ENCODE measurements at regions not wholly inside any gene's neighbourhood (a gene's known extent, or its start where the extent isn't known, plus 50 kb on each side); places are given as distances from the start of the nearest gene placed in this dataset.
A peak's percentile ranks its signal among the peaks of the same experiment; 100 is the strongest.

DNA sequence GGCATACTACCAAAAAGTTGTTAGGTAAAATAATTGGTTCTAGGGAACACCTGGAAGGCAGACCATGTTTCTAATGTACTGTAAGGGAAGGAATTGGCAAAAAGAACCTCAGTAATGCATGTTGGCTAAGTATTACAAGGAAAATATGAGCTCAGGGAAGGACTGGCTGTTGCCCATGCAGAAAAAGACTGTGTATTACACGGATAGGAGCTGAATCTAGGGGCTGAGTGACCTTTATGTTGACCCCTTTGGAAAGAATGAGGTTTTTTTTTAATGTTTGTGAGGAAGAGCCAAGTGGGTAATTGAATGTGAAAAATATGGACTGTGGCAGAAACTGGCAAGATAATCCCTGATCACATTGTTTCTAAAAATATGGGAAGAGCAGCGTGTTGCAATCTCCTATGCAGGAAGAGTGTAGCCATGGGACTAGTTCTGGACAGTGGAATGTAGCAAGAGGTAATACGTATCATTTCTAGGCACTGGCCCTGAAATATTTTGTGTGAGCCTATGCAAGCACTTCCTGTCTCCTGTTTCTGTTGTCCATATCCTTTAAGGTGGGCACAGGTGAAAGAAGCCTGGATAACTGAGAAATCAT is 95.1 kb upstream of the CNTNAP4 start:
- in situ Hi-C loops (cut with HindIII; ENCODE audit: low sequenced_read_pairs) = no loop called here
- no peak for DNase-seq (ENCODE audit: low read depth)
- TF ChIP-seq CTCF (IDR thresholded peaks at IDR 0.05; ENCODE audit: low read depth, low read length, missing control alignments) = no peak
- H3K4me3 ChIP-seq (ENCODE audit: low read depth, low read length) = no peak overlapping the region

- in situ Hi-C loops (cut with HindIII; ENCODE audit: low sequenced_read_pairs) = no loop called here
- DNase-seq (ENCODE audit: low read depth) = no peak
- no peak for TF ChIP-seq CTCF (IDR thresholded peaks at IDR 0.05; ENCODE audit: low read depth, low read length, missing control alignments)
- no peak overlapping the region for H3K4me3 ChIP-seq (ENCODE audit: low read depth, low read length)
These were observed 93.6 kb upstream of the CNTNAP4 start for GRCh38 chr16:76183647-76184046.

DNA sequence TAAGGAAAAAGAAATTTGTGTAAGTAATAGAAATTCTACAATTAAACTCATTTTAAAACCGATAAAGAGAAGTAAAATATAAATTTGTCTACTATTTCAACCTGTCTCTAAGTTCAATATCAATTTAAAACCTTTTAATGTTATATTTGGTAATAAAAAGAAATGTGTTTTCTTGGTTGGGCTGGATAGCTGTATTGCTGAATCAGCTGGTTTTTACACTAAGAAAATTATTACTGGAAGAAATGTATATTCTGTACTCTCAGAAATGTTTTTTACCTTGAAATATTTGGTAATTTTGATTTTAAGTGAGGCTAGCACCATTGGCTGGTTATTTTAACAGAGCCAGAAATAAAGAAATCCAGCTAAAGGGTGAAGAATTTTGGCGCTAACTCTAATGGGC is 87.1 kb upstream of the CNTNAP4 start:
- no peak for DNase-seq (ENCODE audit: low read depth)
- TF ChIP-seq CTCF (IDR thresholded peaks at IDR 0.05; ENCODE audit: low read depth, low read length, missing control alignments) = no peak
- no peak overlapping the region for H3K4me3 ChIP-seq (ENCODE audit: low read depth, low read length)
- in situ Hi-C loops (cut with HindIII; ENCODE audit: low sequenced_read_pairs) = no loop called here

DNA sequence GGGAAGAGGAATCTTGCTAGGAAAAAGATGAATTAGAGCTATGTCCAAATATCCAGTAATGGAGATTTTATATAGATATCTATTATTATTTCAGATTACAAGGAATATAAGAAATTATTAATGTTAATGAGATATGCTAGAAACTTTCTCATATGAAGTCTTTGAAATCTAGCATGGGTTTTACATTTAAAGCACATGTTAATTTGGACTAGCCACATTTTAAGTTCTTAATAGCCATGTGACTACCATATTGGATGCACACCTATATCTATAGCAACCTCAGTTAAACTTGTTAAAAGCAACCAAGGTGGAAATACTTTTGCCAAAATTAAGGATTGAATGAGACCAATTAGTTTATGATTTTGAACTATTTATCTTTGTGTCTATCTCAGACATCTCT is 86.7 kb upstream of the CNTNAP4 start:
- DNase-seq (ENCODE audit: low read depth) = no peak
- H3K4me3 ChIP-seq (ENCODE audit: low read depth, low read length) = no peak overlapping the region
- in situ Hi-C loops (cut with HindIII; ENCODE audit: low sequenced_read_pairs) = no loop called here
- TF ChIP-seq CTCF (IDR thresholded peaks at IDR 0.05; ENCODE audit: low read depth, low read length, missing control alignments) = no peak

DNA sequence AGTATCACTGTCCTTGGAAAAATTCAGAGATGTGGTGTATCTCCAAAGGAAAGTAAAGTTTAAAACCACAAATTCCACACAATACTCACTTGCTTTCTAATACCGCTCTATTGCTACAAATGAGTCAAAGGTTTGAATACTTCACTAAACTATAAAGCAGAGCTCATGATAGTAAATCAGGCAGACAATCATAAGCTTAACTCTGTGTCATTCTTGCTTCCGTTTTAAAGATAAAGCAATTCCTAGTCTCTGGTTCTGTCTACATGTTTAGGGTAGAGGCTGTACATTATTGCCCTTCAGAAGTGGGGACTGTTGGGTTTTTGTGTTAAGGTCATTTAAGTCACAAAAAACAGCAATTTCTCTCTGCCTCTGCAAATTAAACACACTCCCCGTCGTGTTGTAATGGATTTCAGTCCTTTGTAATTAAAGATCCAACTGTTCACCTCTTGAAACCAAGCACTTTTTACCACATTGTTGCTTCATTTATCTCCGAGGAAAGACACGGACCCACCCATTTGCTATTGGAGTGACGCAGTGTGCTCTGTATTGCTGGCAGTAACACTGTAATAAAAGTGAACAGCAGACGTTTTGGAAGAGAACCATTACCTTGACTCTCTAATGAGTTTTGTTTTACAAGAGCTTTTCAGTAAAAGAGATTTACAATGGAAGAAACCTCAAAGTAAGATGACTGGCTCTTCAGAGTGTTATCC is 83.1 kb upstream of the CNTNAP4 start:
- no peak for DNase-seq (ENCODE audit: low read depth)
- in situ Hi-C loops (cut with HindIII; ENCODE audit: low sequenced_read_pairs) = no loop called here
- H3K4me3 ChIP-seq (ENCODE audit: low read depth, low read length) = no peak overlapping the region
- no peak for TF ChIP-seq CTCF (IDR thresholded peaks at IDR 0.05; ENCODE audit: low read depth, low read length, missing control alignments)

DNA sequence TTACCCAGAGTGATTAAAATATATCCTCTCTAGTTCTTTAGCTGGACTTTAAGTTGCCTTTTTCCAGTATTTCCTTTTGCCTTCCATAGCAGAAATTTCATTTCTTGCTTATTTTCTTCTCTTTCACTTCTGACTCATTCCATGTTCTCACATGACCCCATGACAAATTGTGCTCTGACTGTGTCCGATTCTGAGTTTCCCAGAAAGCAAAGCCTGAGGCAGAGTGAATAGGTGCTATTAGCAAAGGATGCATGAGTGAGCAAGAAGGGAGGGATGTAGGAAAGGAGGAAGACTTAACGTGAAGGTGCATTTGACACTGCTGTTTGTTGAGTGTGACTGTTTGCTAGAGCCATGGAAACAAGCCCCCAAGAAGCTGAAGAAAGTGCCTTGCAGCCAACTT is 82.6 kb upstream of the CNTNAP4 start:
- H3K4me3 ChIP-seq (ENCODE audit: low read depth, low read length) = no peak overlapping the region
- peak; percentile 56 for DNase-seq (ENCODE audit: low read depth)
- in situ Hi-C loops (cut with HindIII; ENCODE audit: low sequenced_read_pairs) = no loop called here
- TF ChIP-seq CTCF (IDR thresholded peaks at IDR 0.05; ENCODE audit: low read depth, low read length, missing control alignments) = no peak
